GM21576 (cell line): ENCODE measurements at regions not wholly inside any gene's neighbourhood (a gene's known extent, or its start where the extent isn't known, plus 50 kb on each side); places are given as distances from the start of the nearest gene placed in this dataset.

Experiments
- ATAC-seq: cut with Tn5 transposase; IDR thresholded peaks from one replicate; pipeline ENCODE4 v1.9.1; 2021; ENCODE audit warnings: mild to moderate bottlenecking, moderate library complexity; ENCODE audit not compliant: unreplicated experiment

- ATAC-seq: no peak
Observed at GRCh38 chr5:54621709-54622108, 104.2 kb downstream of the SNX18 start.

DNA sequence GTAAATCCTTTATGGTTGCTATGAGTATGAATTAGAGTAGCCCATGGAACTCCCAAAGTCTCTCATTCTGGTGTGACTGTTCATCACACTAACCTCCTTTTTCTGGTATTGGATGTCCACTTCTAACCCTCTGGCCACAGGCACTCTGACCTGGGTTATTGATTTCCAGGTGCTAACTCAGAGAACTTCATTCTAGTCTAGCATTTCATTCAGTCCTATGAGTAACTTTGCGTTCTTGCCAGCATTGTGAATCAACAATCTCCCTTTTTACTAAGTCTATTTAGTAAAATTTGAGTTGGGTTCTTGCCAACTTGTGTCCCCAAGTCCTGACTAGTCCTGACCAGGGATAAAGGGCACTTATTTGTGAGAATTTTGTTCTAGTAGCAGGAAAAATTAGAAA, 103.5 kb downstream of the SNX18 start:
- ATAC-seq: no peak

DNA sequence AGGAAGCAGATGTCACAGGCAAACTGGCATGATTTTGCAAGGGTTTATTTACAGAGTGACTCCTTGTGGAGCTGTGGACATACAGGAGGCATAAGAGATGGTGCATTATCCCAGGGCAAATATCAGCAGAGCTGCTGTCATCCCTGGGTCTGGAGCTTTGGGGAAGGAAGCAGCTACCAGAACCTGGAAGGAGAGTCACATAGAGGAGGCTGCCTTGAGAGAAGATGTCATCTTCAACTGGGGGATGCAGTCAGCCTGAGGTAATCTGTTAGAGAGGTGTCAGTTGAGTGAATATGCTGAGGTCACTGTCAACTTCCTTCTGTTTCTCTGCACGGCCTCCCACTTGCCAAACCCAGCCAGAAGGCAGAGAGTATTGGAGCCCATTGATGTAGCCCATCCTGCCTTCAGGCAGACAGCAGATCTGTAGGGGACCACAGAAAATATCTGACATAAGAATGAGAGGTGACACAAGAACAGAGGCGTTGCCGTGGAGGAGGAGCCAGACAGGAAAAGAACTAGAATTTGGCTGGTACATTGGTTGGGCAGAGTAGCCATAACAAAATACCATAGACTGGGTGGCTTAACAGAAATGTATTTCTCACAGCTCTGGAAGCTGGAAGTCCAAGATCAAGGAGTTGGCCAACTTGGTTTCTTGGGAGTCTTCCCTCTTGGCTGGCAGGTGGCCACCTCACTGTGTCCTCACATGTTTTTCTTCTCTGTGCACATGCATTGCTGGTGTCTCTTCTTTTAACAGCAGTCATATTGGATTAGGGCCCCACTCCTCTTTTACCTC, 102.8 kb downstream of the SNX18 start:
- ATAC-seq: no peak

DNA sequence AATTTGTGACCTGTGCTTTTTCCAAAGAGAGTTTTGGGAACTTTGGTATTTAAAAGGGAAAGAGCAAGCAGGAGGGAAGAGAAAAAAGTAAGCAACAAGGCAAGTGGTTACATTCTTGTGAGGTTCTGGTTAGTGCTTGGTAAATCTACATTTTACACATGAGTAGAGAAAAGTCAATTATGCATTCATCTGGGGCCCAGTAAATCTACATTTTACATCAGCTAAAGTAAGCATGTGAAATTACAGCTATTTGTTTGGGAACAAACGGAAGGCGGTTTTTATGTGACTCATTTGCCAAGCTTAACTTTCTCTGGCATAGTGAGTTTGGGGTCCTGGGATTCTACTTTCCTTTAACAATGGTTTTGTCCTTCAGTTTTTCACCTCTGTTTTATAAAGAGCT, 102.2 kb downstream of the SNX18 start:
- no peak for ATAC-seq

GRCh38 chr5:54616518-54617220, 99.1 kb downstream of the SNX18 start:
- ATAC-seq: no peak

DNA sequence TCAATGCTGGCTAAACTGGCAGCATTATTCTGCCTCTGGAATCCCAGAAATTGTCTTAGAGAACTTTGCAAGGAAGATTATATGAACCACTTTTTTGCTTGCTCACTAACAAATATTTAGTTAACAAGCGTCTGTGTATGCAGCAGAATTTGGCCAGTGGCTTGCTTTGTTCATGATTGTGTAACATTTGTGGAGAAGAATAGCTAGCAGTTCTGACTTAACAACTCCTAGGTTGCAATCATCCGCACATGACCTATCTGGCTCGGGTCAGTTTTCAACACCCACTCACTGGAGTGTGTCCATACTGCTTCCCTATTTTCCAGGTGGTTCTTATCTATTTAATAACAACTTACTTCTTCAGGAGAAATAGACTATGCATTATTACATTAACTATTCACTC, 98.5 kb downstream of the SNX18 start:
- no peak for ATAC-seq

- ATAC-seq: no peak
Observed at GRCh38 chr5:54615381-54615780, 97.8 kb downstream of the SNX18 start.

- ATAC-seq: no peak
Observed at GRCh38 chr5:54612711-54613110, 95.2 kb downstream of the SNX18 start.

- no peak for ATAC-seq
Observed at GRCh38 chr5:54611290-54611951, 93.9 kb downstream of the SNX18 start.

DNA sequence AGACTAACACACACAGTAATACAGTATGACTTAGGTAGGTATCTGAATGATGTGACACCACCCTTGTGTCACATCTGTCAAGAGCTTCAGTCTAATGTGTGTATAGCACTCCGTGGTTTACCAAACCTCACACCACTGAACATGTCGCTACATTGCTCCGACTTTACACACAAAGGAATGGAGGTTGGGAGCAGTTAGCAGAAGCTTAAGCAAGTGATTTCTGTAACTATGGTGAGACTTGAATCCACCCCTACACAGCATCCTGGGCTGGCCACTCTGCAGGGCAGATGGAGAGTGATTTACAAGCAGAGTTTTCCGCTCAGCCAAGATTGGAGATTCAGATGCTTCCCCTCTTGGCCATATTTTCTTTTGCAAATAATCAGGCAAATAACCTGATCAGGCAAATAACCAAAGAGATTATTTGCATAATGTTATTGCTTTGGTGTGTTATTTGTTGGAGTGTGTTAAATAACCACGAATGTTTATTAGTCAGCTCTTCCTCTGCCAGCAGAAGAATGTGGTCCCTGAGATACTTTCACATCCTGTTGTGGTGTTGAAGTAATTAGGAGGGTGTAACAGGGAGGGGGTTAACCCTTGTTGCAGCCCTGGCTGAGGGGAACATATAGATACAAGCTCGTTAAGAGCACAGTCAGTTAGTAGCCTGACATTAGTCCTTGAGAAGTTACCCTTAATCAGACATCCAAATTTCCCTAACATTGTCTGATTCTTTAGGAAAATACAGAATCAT, 92.8 kb downstream of the SNX18 start:
- ATAC-seq: peak; percentile 99

- no peak for ATAC-seq
Observed at GRCh38 chr5:54608423-54609085, 91.0 kb downstream of the SNX18 start.

DNA sequence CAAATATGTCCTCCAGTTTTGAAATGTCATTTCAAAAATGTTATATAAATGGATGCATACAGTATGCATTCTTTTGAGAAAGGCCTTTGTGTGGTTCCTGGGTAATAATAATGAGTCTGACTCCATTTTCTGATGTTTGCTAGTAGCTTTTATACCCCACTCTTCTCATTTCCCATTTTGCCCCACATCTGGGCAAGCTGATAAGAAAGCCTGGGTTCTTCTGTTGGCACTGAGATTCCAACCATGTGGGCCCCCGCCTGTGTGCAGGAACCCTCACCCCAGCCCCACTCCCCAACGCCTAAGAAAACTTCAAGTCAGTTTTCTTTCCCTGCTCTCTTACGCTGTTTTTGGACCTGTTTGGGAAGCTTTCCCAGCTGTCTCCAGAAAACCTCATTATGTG, 89.4 kb downstream of the SNX18 start:
- ATAC-seq: no peak

- no peak for ATAC-seq
Observed at GRCh38 chr5:54603372-54603771, 85.8 kb downstream of the SNX18 start.

- no peak for ATAC-seq
Observed at GRCh38 chr5:54602475-54602874, 84.9 kb downstream of the SNX18 start.

GRCh38 chr5:54601411-54602230, 84.1 kb downstream of the SNX18 start:
- no peak for ATAC-seq
